SK-N-MC (cell line): ENCODE measurements at regions not wholly inside any gene's neighbourhood (a gene's known extent, or its start where the extent isn't known, plus 50 kb on each side); places are given as distances from the start of the nearest gene placed in this dataset.

Experiments
- EZH2 ChIP-seq: fragments of 200-600 bp; sonication (generic); IDR thresholded peaks from one replicate; pipeline ENCODE4 v1.6.1; 2017; ENCODE audit warnings: antibody characterized with exemption
- POLR2AphosphoS5 ChIP-seq: IDR thresholded peaks from 2 replicates; pipeline ENCODE4 v1.6.1; 2012; ENCODE audit warnings: mild to moderate bottlenecking, low read depth, low read length, borderline replicate concordance

GRCh38 chr14:88975043-88975830, 150.8 kb downstream of the TTC8 start:
- TF ChIP-seq EZH2 (no peak), POLR2AphosphoS5 (no peak)
